ENCODE measurements at regions not wholly inside any gene's neighbourhood (a gene's known extent, or its start where the extent isn't known, plus 50 kb on each side); places are given as distances from the start of the nearest gene placed in this dataset.

DNA sequence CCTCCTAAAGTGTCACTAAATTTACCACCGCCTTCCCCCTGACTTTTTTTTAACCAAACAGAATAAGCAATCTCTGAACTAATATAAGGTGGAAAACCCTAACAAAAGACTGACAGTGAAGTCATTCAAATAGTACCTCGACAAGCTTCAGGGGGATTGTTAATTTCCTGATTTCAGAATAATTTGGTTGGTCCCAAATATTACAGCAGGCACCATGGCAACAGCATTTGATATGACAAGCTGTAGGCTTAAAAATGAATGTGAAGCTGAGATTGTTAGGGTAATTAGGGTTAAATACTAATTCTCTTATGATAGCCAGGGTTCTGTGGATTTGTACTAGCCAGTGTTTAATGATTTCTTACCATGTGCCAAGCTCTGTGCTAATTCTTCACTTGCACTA is 63.5 kb upstream of the GOLGA8B start:
- DNase-seq (no peak), ATAC-seq (no peak)
- TF ChIP-seq, protein P1, sequence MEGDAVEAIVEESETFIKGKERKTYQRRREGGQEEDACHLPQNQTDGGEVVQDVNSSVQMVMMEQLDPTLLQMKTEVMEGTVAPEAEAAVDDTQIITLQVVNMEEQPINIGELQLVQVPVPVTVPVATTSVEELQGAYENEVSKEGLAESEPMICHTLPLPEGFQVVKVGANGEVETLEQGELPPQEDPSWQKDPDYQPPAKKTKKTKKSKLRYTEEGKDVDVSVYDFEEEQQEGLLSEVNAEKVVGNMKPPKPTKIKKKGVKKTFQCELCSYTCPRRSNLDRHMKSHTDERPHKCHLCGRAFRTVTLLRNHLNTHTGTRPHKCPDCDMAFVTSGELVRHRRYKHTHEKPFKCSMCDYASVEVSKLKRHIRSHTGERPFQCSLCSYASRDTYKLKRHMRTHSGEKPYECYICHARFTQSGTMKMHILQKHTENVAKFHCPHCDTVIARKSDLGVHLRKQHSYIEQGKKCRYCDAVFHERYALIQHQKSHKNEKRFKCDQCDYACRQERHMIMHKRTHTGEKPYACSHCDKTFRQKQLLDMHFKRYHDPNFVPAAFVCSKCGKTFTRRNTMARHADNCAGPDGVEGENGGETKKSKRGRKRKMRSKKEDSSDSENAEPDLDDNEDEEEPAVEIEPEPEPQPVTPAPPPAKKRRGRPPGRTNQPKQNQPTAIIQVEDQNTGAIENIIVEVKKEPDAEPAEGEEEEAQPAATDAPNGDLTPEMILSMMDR (IDR thresholded peaks at IDR 0.05), result no peak
- Mint-ChIP-seq H3K27ac (no peak overlapping the region), H3K36me3 (ENCODE audit: low read depth) (no peaks in the 10 kb centered on the region), H3K27me3 (peaks cover 4% of the 10 kb centered on the region), H3K4me3 (no peak overlapping the region), H3K9me3 (no peaks in the 10 kb centered on the region), H3K4me1 (ENCODE audit: low read depth) (no peaks in the 10 kb centered on the region)
- ChIA-PET CTCF (interaction anchor here (0.7 to 0.9 kb wide), 2 partner anchors 22 to 228 kb away, joined by 3 read pairs; no protein-coding TSS in a partner anchor), POLR2A (no interaction called here)
- intact Hi-C loops (cut with micrococcal nuclease), result no loop called here

DNA sequence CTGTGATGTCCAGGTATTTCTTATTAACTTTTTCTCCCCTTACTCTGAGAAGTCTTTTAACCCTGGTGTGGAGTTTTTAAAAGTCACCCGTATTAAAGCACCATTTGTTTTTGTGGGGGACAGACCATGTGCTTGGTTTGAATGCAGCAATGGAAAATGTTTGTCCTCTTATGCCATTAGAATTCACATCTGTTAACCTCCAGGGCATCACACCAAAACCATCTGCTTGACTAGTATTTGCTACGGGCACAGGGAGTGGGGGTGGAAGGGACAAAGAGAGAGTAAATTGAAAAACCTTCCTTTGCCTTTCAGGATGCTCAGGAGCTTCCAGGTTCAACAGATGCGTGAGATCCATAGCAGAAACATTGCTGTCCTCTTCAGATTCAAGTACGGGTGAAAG is 61.4 kb upstream of the GOLGA8B start:
- H3K4me3 Mint-ChIP-seq, result no peak overlapping the region
- POLR2A ChIA-PET, result no interaction called here
- DNase-seq (no peak), ATAC-seq (no peak)
- H3K4me1 Mint-ChIP-seq (ENCODE audit: low read depth), result no peaks in the 10 kb centered on the region
- CTCF ChIA-PET, result no interaction called here
- H3K36me3 Mint-ChIP-seq (ENCODE audit: low read depth), result no peaks in the 10 kb centered on the region
- no peak overlapping the region for H3K27ac Mint-ChIP-seq
- peaks cover 4% of the 10 kb centered on the region for H3K27me3 Mint-ChIP-seq
- no peaks in the 10 kb centered on the region for H3K9me3 Mint-ChIP-seq
- TF ChIP-seq, protein P1 (IDR thresholded peaks at IDR 0.05), result no peak
- intact Hi-C loops (cut with micrococcal nuclease), result no loop called here

DNA sequence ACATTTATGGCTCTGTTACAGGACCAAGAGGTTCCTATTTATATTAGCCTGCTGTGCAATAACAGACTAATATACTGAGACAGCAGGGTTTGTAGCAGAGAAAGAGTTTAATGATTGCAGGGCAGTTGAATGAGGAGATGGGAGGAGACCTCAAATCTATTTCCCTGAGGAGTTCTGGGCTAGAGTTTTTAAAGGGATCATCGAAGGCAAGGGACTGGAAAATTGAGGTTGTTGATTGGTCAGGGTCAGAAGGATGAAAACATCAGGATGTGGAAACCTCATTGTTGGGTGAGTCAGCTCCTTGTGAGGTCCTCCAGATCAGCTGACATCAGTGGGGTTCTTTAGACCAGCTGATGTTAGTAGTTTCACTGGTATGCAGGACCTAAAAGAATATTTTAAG is 60.6 kb upstream of the GOLGA8B start:
- Mint-ChIP-seq H3K4me3 (no peak overlapping the region), H3K27ac (no peak overlapping the region), H3K36me3 (ENCODE audit: low read depth) (no peaks in the 10 kb centered on the region), H3K9me3 (no peaks in the 10 kb centered on the region), H3K27me3 (peaks cover 4% of the 10 kb centered on the region), H3K4me1 (ENCODE audit: low read depth) (no peaks in the 10 kb centered on the region)
- ATAC-seq (no peak), DNase-seq (no peak)
- TF ChIP-seq, protein P1 (IDR thresholded peaks at IDR 0.05), result no peak
- intact Hi-C loops (cut with micrococcal nuclease), result no loop called here
- POLR2A ChIA-PET, result no interaction called here
- CTCF ChIA-PET, result no interaction called here

DNA sequence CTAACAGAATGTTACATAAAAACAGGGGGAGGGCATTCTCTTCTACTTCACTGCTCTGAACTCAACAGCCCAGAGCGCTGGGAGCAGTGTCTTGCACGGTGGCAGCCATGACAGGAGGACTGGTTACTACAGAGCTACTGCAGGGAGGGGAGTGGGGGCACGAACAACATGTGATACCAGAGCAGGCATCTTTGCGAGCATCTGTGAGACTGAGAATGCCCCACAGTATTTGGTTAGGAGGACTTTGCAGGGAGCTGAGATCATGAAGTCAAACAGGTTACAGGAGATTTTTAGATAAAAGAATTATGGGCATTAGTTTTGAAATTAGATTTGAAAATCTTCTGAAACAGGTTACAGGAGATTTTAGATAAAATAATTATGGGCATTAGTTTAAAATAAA is 58.8 kb upstream of the GOLGA8B start:
- no peaks in the 10 kb centered on the region for H3K9me3 Mint-ChIP-seq
- H3K36me3 Mint-ChIP-seq (ENCODE audit: low read depth), result no peaks in the 10 kb centered on the region
- CTCF ChIA-PET, result no interaction called here
- peaks cover 6% of the 10 kb centered on the region for H3K27me3 Mint-ChIP-seq
- POLR2A ChIA-PET, result no interaction called here
- TF ChIP-seq, protein P1 (IDR thresholded peaks at IDR 0.05), result no peak
- no peak overlapping the region for H3K4me3 Mint-ChIP-seq
- no peaks in the 10 kb centered on the region for H3K4me1 Mint-ChIP-seq (ENCODE audit: low read depth)
- no peak for ATAC-seq
- no peak for DNase-seq
- no peak overlapping the region for H3K27ac Mint-ChIP-seq
- intact Hi-C loops (cut with micrococcal nuclease), result no loop called here

DNA sequence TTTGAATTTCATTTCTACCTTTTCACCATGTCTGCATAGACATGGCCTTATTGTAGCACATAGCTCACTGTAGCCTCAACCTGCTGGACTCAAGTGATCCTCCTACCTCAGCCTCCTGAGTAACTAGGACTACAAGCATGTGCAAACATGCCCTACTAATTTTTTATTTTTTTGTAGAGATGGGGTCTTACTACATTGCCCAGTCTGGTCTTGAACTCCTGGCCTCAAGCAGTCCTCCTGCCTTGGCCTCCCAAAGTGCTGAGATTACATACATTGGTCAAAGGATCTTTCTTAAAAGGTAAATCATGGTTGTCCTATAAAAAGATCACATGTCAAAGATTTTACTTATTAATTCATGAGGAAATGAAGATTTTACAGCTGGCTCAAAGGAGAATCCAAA is 57.2 kb upstream of the GOLGA8B start:
- DNase-seq (no peak), ATAC-seq (no peak)
- no peaks in the 10 kb centered on the region for H3K9me3 Mint-ChIP-seq
- ChIA-PET CTCF (no interaction called here), POLR2A (no interaction called here)
- peaks cover 9% of the 10 kb centered on the region for H3K27me3 Mint-ChIP-seq
- H3K4me1 Mint-ChIP-seq (ENCODE audit: low read depth), result no peaks in the 10 kb centered on the region
- no peak overlapping the region for H3K27ac Mint-ChIP-seq
- TF ChIP-seq, protein P1 (IDR thresholded peaks at IDR 0.05), result no peak
- H3K36me3 Mint-ChIP-seq (ENCODE audit: low read depth), result no peaks in the 10 kb centered on the region
- H3K4me3 Mint-ChIP-seq, result no peak overlapping the region
- intact Hi-C loops (cut with micrococcal nuclease), result no loop called here
